Retinal pigment epithelial cell (primary cell): ENCODE measurements at regions not wholly inside any gene's neighbourhood (a gene's known extent, or its start where the extent isn't known, plus 50 kb on each side); places are given as distances from the start of the nearest gene placed in this dataset.

ENCODE experiments used
- DNase-seq: peaks from one replicate; pipeline ENCODE4 v3.0.0-alpha.2; 2010; ENCODE audit warnings: low read depth
- H3K4me3 ChIP-seq: 2 replicates; pipeline ENCODE4 v1.5.1; 2011; ENCODE audit warnings: mild to moderate bottlenecking, low read length, control low read depth, moderate library complexity
- CTCF ChIP-seq: conservative IDR thresholded peaks from 2 replicates; pipeline ENCODE4 v1.5.1; 2011; ENCODE audit warnings: low read depth, low read length, control low read depth, inconsistent platforms

GRCh38 chr18:42231284-42231683 lies 276.2 kb downstream of the PIK3C3 start:
- TF ChIP-seq CTCF, result no peak
- H3K4me3 ChIP-seq, result no peak overlapping the region
- DNase-seq, result no peak

- no peak for TF ChIP-seq CTCF
- no peak overlapping the region for H3K4me3 ChIP-seq
- DNase-seq, result no peak
Measured at GRCh38 chr18:42231796-42232195, 276.8 kb downstream of the PIK3C3 start.

- no peak for DNase-seq
- no peak for TF ChIP-seq CTCF
- H3K4me3 ChIP-seq, result no peak overlapping the region
Measured at GRCh38 chr18:42233908-42234307, 278.9 kb downstream of the PIK3C3 start.

GRCh38 chr18:42242758-42243157 lies 287.7 kb downstream of the PIK3C3 start:
- DNase-seq, result no peak
- no peak for TF ChIP-seq CTCF
- no peak overlapping the region for H3K4me3 ChIP-seq

GRCh38 chr18:42245137-42245536 lies 290.1 kb downstream of the PIK3C3 start:
- H3K4me3 ChIP-seq, result no peak overlapping the region
- no peak for DNase-seq
- TF ChIP-seq CTCF, result no peak

GRCh38 chr18:42255908-42256765 lies 301.1 kb downstream of the PIK3C3 start:
- no peak for DNase-seq
- no peak for TF ChIP-seq CTCF
- H3K4me3 ChIP-seq, result no peak overlapping the region

GRCh38 chr18:42258301-42258965 lies 303.4 kb downstream of the PIK3C3 start:
- no peak for TF ChIP-seq CTCF
- H3K4me3 ChIP-seq, result no peak overlapping the region
- no peak for DNase-seq
